MCF 10A (cell line): ENCODE measurements at regions not wholly inside any gene's neighbourhood (a gene's known extent, or its start where the extent isn't known, plus 50 kb on each side); places are given as distances from the start of the nearest gene placed in this dataset.

Source experiments
- BruUV-seq: library from RNA; stranded (reverse); fragments of 400-500 nt; replicated peaks from 2 replicates; lab custom pipeline; 2021; lab: Mats Ljungman, UMichigan
- CTCF ChIA-PET: fragments of 300-600 bp; sonication (Branson Sonifier 250); formaldehyde crosslinking; extraction: SDS; loops from one replicate; lab custom pipeline; 2021; ENCODE audit warnings: antibody characterized with exemption, inconsistent platforms; lab: Yijun Ruan, JAX
- POLR2A ChIA-PET: fragments of 300-600, 350-650 bp; sonication (Branson Sonifier 250); formaldehyde crosslinking; extraction: SDS; loops from one replicate; lab custom pipeline; 2020; ENCODE audit warnings: antibody characterized with exemption, inconsistent platforms; lab: Yijun Ruan, JAX
- DNase-seq: peaks from one replicate; pipeline ENCODE4 v3.0.0-alpha.2; 2018; ENCODE audit not compliant: unreplicated experiment
- H3K27ac Mint-ChIP-seq: one replicate; pipeline ENCODE4 v1.8.0; 2022; ENCODE audit warnings: mild to moderate bottlenecking, low read depth, mixed read lengths; ENCODE audit not compliant: unreplicated experiment
- H3K27me3 Mint-ChIP-seq: one replicate; pipeline ENCODE4 v1.8.0; 2022; ENCODE audit warnings: mixed read lengths; ENCODE audit not compliant: insufficient read depth, unreplicated experiment
- H3K36me3 Mint-ChIP-seq: one replicate; pipeline ENCODE4 v1.8.0; 2022; ENCODE audit warnings: mild to moderate bottlenecking, moderate library complexity, mixed read lengths; ENCODE audit not compliant: insufficient read depth, unreplicated experiment
- H3K4me1 Mint-ChIP-seq: one replicate; pipeline ENCODE4 v1.8.0; 2022; ENCODE audit warnings: mixed read lengths; ENCODE audit not compliant: insufficient read depth, unreplicated experiment
- H3K4me3 Mint-ChIP-seq: one replicate; pipeline ENCODE4 v1.8.0; 2022; ENCODE audit warnings: mild to moderate bottlenecking, moderate library complexity, mixed read lengths; ENCODE audit not compliant: unreplicated experiment
- H3K9me3 Mint-ChIP-seq: one replicate; pipeline ENCODE4 v1.8.0; 2022; ENCODE audit warnings: mixed read lengths; ENCODE audit not compliant: unreplicated experiment
- intact Hi-C: fragments of 100-400 bp; cut with micrococcal nuclease; formaldehyde crosslinking; loops from 2 replicates; pipeline ENCODE4 v1.14.1; 2022
- TF ChIP-seq, protein P1 (sequence below): fragments of 200-600 bp; IDR thresholded peaks from one replicate; pipeline ENCODE4 v1.8.0; 2022; ENCODE audit warnings: antibody characterized with exemption, mild to moderate bottlenecking; ENCODE audit not compliant: unreplicated experiment

DNA sequence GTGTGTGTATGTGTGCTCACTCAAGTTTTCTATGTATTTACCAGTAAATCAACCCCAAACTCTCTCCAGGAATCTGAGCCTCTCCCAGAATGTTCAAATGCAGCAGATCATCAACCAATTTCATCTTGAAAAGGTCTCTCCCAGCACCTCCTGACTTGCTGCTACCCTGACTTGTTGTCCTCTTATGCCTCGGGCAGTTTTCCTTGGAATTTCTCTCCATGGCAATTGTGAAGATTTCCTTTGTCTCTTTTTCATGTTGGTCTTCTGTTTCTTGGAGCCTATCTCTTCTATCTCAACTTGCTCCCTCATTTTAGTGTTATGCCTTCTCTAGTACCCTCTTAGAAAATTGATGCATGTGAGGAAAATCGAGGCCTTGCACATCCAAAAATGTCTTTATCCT lies 303.6 kb upstream of the KIF2A start:
- POLR2A ChIA-PET = no interaction called here
- Mint-ChIP-seq H3K27ac (no peak overlapping the region), H3K9me3 (no peaks in the 10 kb centered on the region), H3K4me3 (no peak overlapping the region), H3K4me1 (no peaks in the 10 kb centered on the region), H3K27me3 (peaks cover 3% of the 10 kb centered on the region), H3K36me3 (no peaks in the 10 kb centered on the region)
- TF ChIP-seq, protein P1, sequence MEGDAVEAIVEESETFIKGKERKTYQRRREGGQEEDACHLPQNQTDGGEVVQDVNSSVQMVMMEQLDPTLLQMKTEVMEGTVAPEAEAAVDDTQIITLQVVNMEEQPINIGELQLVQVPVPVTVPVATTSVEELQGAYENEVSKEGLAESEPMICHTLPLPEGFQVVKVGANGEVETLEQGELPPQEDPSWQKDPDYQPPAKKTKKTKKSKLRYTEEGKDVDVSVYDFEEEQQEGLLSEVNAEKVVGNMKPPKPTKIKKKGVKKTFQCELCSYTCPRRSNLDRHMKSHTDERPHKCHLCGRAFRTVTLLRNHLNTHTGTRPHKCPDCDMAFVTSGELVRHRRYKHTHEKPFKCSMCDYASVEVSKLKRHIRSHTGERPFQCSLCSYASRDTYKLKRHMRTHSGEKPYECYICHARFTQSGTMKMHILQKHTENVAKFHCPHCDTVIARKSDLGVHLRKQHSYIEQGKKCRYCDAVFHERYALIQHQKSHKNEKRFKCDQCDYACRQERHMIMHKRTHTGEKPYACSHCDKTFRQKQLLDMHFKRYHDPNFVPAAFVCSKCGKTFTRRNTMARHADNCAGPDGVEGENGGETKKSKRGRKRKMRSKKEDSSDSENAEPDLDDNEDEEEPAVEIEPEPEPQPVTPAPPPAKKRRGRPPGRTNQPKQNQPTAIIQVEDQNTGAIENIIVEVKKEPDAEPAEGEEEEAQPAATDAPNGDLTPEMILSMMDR = no peak
- CTCF ChIA-PET = no interaction called here
- DNase-seq = no peak
- no TSS peak for BruUV-seq
- intact Hi-C loops = no loop called here

DNA sequence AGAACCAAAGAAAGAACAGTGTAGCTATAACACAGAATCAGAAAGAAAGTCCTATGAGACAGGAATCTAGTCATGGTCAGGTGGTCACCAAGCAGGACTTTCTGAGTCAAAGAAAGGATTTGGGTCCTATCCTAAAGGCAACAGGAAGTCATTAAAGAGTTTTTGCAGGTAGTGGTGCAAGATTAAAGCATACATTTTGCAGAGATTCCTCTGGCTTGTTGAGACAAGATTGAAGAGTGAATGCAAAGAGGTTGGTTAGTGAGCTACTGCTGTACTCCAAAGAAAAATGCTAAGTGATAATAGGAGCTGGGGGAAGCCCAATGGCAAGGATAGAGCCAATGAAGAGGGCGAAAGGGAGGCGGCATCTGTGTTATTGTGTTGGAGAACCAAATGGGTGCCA lies 300.5 kb upstream of the KIF2A start:
- Mint-ChIP-seq H3K27me3 (peaks cover 19% of the 10 kb centered on the region), H3K4me1 (no peaks in the 10 kb centered on the region), H3K9me3 (no peaks in the 10 kb centered on the region), H3K27ac (no peak overlapping the region), H3K36me3 (no peaks in the 10 kb centered on the region), H3K4me3 (no peak overlapping the region)
- intact Hi-C loops = no loop called here
- DNase-seq = no peak
- ChIA-PET POLR2A (interaction anchor here (0.7 kb wide), 1 partner anchor 1012 kb away, joined by 3 read pairs; no protein-coding TSS in a partner anchor), CTCF (interaction anchor here (1.0 kb wide), 1 partner anchor 44 kb away, joined by 4 read pairs; no protein-coding TSS in a partner anchor)
- no TSS peak for BruUV-seq
- TF ChIP-seq, protein P1 = no peak

DNA sequence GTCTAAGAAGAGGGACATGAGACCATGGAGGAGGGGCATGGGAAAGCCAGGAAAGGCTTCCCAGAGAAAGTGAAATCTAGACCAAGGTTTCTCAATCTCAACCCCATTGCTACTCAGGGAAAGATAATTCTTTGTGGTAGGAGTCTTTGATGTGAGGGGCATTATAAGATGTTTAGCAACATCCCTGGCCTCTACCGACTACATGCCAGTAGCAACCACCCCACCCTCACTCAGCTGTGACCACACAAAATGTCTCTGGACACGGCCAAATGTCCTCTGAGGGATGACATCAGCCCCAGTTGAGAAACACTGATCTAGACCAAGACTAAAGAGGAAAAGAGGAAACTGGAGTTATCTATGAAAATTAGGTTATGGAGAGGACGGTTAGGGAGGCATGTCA lies 298.5 kb upstream of the KIF2A start:
- H3K4me1 Mint-ChIP-seq = no peaks in the 10 kb centered on the region
- BruUV-seq = no TSS peak
- no peaks in the 10 kb centered on the region for H3K9me3 Mint-ChIP-seq
- DNase-seq = no peak
- POLR2A ChIA-PET = no interaction called here
- H3K27me3 Mint-ChIP-seq = peaks cover 24% of the 10 kb centered on the region
- no peaks in the 10 kb centered on the region for H3K36me3 Mint-ChIP-seq
- no peak overlapping the region for H3K4me3 Mint-ChIP-seq
- intact Hi-C loops = no loop called here
- H3K27ac Mint-ChIP-seq = no peak overlapping the region
- CTCF ChIA-PET = no interaction called here
- TF ChIP-seq, protein P1 = no peak

DNA sequence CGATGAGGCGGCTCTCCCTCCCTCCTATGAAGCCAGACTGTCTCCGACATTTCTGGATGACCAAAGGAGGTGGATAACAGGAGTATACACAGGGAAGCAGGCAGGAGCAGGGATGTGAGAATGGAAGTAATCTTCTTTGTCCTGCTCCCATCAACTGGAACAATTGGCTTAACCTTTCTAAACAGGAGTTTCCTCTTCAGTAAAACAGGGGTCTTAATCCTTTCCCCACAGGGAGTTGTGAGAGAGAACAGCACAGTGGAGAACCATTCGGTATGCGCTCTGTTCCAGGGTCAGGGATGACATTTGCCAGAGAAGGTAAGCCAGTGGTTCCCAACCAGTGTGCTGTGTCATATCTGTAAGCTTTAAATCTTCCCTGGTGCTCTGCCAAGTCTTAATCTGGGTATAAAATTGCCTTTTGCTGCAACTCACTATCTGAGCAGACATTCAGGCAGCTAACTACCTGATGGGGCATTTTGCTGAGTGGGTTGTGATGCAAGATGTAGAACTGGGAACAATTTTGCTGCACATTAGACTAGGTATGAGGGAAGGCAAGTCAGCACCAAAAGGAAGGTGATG lies 294.8 kb upstream of the KIF2A start:
- CTCF ChIA-PET = no interaction called here
- H3K9me3 Mint-ChIP-seq = no peaks in the 10 kb centered on the region

More for the DNA sequence above, 294.8 kb upstream of the KIF2A start:
- intact Hi-C loops = no loop called here
- Mint-ChIP-seq H3K4me3 (no peak overlapping the region), H3K36me3 (no peaks in the 10 kb centered on the region), H3K27ac (no peak overlapping the region), H3K27me3 (peaks cover 24% of the 10 kb centered on the region), H3K4me1 (no peaks in the 10 kb centered on the region)
- DNase-seq = no peak
- no TSS peak for BruUV-seq
- TF ChIP-seq, protein P1 = no peak
- POLR2A ChIA-PET = no interaction called here
